ENCODE measurements at regions not wholly inside any gene's neighbourhood (a gene's known extent, or its start where the extent isn't known, plus 50 kb on each side); places are given as distances from the start of the nearest gene placed in this dataset.

DNA sequence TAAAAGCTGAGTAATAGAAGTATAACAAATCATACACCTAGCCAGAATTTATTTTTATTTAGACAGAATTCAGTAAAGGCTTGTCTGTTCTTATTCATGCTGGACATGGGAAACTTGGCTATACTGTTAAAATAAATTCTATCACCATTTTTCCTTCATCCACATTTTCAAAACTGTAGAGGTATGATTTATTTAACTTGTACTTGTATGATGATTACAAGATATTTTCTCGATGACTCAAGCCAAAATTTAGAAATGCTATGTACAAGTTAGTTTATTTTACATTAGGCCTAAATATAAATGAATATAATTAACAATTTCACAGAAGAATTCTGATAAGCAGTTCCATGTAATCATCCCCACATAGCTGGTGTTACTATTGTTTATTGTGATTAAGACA, 194.8 kb upstream of the DOK6 start:
- TF ChIP-seq EZH2 (IDR thresholded peaks at IDR 0.05; ENCODE audit: low read length, unreplicated experiment) = no peak
- TF ChIP-seq, protein P1, sequence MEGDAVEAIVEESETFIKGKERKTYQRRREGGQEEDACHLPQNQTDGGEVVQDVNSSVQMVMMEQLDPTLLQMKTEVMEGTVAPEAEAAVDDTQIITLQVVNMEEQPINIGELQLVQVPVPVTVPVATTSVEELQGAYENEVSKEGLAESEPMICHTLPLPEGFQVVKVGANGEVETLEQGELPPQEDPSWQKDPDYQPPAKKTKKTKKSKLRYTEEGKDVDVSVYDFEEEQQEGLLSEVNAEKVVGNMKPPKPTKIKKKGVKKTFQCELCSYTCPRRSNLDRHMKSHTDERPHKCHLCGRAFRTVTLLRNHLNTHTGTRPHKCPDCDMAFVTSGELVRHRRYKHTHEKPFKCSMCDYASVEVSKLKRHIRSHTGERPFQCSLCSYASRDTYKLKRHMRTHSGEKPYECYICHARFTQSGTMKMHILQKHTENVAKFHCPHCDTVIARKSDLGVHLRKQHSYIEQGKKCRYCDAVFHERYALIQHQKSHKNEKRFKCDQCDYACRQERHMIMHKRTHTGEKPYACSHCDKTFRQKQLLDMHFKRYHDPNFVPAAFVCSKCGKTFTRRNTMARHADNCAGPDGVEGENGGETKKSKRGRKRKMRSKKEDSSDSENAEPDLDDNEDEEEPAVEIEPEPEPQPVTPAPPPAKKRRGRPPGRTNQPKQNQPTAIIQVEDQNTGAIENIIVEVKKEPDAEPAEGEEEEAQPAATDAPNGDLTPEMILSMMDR (conservative IDR thresholded peaks at IDR 0.05; ENCODE audit: low read depth, low read length) = no peak
